ENCODE measurements at regions not wholly inside any gene's neighbourhood (a gene's known extent, or its start where the extent isn't known, plus 50 kb on each side); places are given as distances from the start of the nearest gene placed in this dataset.

- Mint-ChIP-seq H3K4me1 (no peaks in the 10 kb centered on the region), H3K27me3 (ENCODE audit: low read depth in 2 of 2) (peaks cover 0 to 7% of the 10 kb centered on the region in 2 donors), H3K36me3 (no peaks in the 10 kb centered on the region), H3K4me3 (no peak overlapping the region), H3K27ac (no peak overlapping the region), H3K9me3 (no peaks in the 10 kb centered on the region)
- Histone ChIP-seq H3K4me3 (ENCODE audit: low read length) (no peak overlapping the region), H3K36me3 (ENCODE audit: control insufficient read depth, insufficient read depth, low read length) (no peaks in the 10 kb centered on the region), H3K27ac (ENCODE audit: low read length) (no peak overlapping the region), H3K4me1 (ENCODE audit: control insufficient read depth, insufficient read depth, low read length) (no peaks in the 10 kb centered on the region), H3K27me3 (ENCODE audit: control insufficient read depth, insufficient read depth, low read length) (no peaks in the 10 kb centered on the region), H3K9me3 (ENCODE audit: control insufficient read depth, insufficient read depth, low read length) (no peaks in the 10 kb centered on the region)
- 81% methylated on average over 3 of the region's 3 CpGs for WGBS (ENCODE audit: insufficient coverage)
- intact Hi-C loops (cut with micrococcal nuclease), result no loop called here
- no peak for TF ChIP-seq CTCF (IDR thresholded peaks at IDR 0.05)
- ATAC-seq (no peak), DNase-seq (no peak)
These were observed 183.1 kb upstream of the DPP10 start for GRCh38 chr2:114259389-114259788.

- Histone ChIP-seq H3K27me3 (ENCODE audit: control insufficient read depth, insufficient read depth, low read length) (no peaks in the 10 kb centered on the region), H3K4me1 (ENCODE audit: control insufficient read depth, insufficient read depth, low read length) (no peaks in the 10 kb centered on the region), H3K27ac (ENCODE audit: low read length) (no peak overlapping the region), H3K36me3 (ENCODE audit: control insufficient read depth, insufficient read depth, low read length) (no peaks in the 10 kb centered on the region), H3K9me3 (ENCODE audit: control insufficient read depth, insufficient read depth, low read length) (no peaks in the 10 kb centered on the region), H3K4me3 (ENCODE audit: low read length) (no peak overlapping the region)
- Mint-ChIP-seq H3K4me3 (no peak overlapping the region), H3K27ac (no peak overlapping the region), H3K36me3 (no peaks in the 10 kb centered on the region), H3K9me3 (no peaks in the 10 kb centered on the region), H3K27me3 (ENCODE audit: low read depth in 2 of 2) (peaks cover 0 to 7% of the 10 kb centered on the region in 2 donors), H3K4me1 (no peaks in the 10 kb centered on the region)
- DNase-seq, result no peak
- no peak for ATAC-seq
- no peak for TF ChIP-seq CTCF (IDR thresholded peaks at IDR 0.05)
- intact Hi-C loops (cut with micrococcal nuclease), result no loop called here
These were observed 181.1 kb upstream of the DPP10 start for GRCh38 chr2:114261366-114261765.

- Histone ChIP-seq H3K36me3 (ENCODE audit: control insufficient read depth, insufficient read depth, low read length) (no peaks in the 10 kb centered on the region), H3K27ac (ENCODE audit: low read length) (no peak overlapping the region), H3K4me1 (ENCODE audit: control insufficient read depth, insufficient read depth, low read length) (no peaks in the 10 kb centered on the region), H3K27me3 (ENCODE audit: control insufficient read depth, insufficient read depth, low read length) (no peaks in the 10 kb centered on the region), H3K4me3 (ENCODE audit: low read length) (no peak overlapping the region), H3K9me3 (ENCODE audit: control insufficient read depth, insufficient read depth, low read length) (no peaks in the 10 kb centered on the region)
- Mint-ChIP-seq H3K27ac (no peak overlapping the region), H3K27me3 (ENCODE audit: low read depth in 2 of 2) (peaks cover 0 to 5% of the 10 kb centered on the region in 2 donors), H3K36me3 (no peaks in the 10 kb centered on the region), H3K4me1 (no peaks in the 10 kb centered on the region), H3K9me3 (no peaks in the 10 kb centered on the region), H3K4me3 (no peak overlapping the region)
- ATAC-seq (no peak), DNase-seq (no peak)
- TF ChIP-seq CTCF (IDR thresholded peaks at IDR 0.05), result no peak
- intact Hi-C loops (cut with micrococcal nuclease), result no loop called here
- WGBS (ENCODE audit: insufficient coverage), result 56% methylated on average over 3 of the region's 4 CpGs
These were observed 177.2 kb upstream of the DPP10 start for GRCh38 chr2:114265261-114265660.

GRCh38 chr2:114274957-114275356 lies 167.5 kb upstream of the DPP10 start:
- H3K9me3 Mint-ChIP-seq, result peaks cover 11 to 12% of the 10 kb centered on the region in 2 donors

More at GRCh38 chr2:114274957-114275356, 167.5 kb upstream of the DPP10 start:
- H3K27ac Mint-ChIP-seq, result no peak overlapping the region
- H3K9me3 ChIP-seq (ENCODE audit: control insufficient read depth, insufficient read depth, low read length), result no peaks in the 10 kb centered on the region
- no peak overlapping the region for H3K4me3 Mint-ChIP-seq
- intact Hi-C loops (cut with micrococcal nuclease), result no loop called here
- H3K36me3 Mint-ChIP-seq, result peaks cover 12% of the 10 kb centered on the region
- TF ChIP-seq CTCF (IDR thresholded peaks at IDR 0.05), result no peak
- no peaks in the 10 kb centered on the region for H3K4me1 ChIP-seq (ENCODE audit: control insufficient read depth, insufficient read depth, low read length)
- DNase-seq, result no peak
- no peak overlapping the region for H3K4me3 ChIP-seq (ENCODE audit: low read length)
- H3K27ac ChIP-seq (ENCODE audit: low read length), result no peak overlapping the region
- H3K27me3 ChIP-seq (ENCODE audit: control insufficient read depth, insufficient read depth, low read length), result no peaks in the 10 kb centered on the region
- no peak for ATAC-seq
- H3K4me1 Mint-ChIP-seq, result no peaks in the 10 kb centered on the region
- no peaks in the 10 kb centered on the region for H3K27me3 Mint-ChIP-seq (ENCODE audit: low read depth in 2 of 2)
- no peaks in the 10 kb centered on the region for H3K36me3 ChIP-seq (ENCODE audit: control insufficient read depth, insufficient read depth, low read length)

Measured in natural killer cell (primary cell).